Fibroblast of lung (primary cell): ENCODE measurements at regions not wholly inside any gene's neighbourhood (a gene's known extent, or its start where the extent isn't known, plus 50 kb on each side); places are given as distances from the start of the nearest gene placed in this dataset.

ENCODE experiments used
- DNase-seq, 2 donors: peaks; one replicate each; pipeline versions ENCODE4 v3.0.0 to v3.0.0-alpha.2; 2010; ENCODE audit warnings: low read depth in 2 of 2
- H2AFZ ChIP-seq: 2 replicates; pipeline ENCODE4 v1.5.1; 2012; ENCODE audit warnings: low read length, control low read depth, inconsistent platforms
- H3K27ac ChIP-seq: 2 replicates; pipeline ENCODE4 v1.5.1; 2011; ENCODE audit warnings: low read length, control low read depth; ENCODE audit not compliant: insufficient read depth
- H3K27me3 ChIP-seq: 2 replicates; pipeline ENCODE4 v1.5.1; 2011; ENCODE audit warnings: mild to moderate bottlenecking, low read length; ENCODE audit not compliant: control insufficient read depth, insufficient read depth
- H3K36me3 ChIP-seq: 2 replicates; pipeline ENCODE4 v1.5.1; 2011; ENCODE audit warnings: low read length; ENCODE audit not compliant: control insufficient read depth, insufficient read depth
- H3K4me1 ChIP-seq: 2 replicates; pipeline ENCODE4 v1.5.1; 2011; ENCODE audit warnings: low read length; ENCODE audit not compliant: control insufficient read depth, insufficient read depth; ENCODE audit errors: extremely low read depth
- H3K4me2 ChIP-seq: 2 replicates; pipeline ENCODE4 v1.5.1; 2011; ENCODE audit warnings: low read length, control low read depth; ENCODE audit not compliant: insufficient read depth; ENCODE audit errors: extremely low read depth
- H3K4me3 ChIP-seq, 4 experiments: fragments of 200-600 bp in 1 of 4; sonication (generic) in 1 of 4; replicated peaks in 1 of 4; 2 replicates each; pipeline ENCODE4 v1.5.1; 2011 to 2016; ENCODE audit warnings: low read length in 4 of 4, low read depth in 3 of 4, mild to moderate bottlenecking in 3 of 4, control low read depth in 2 of 4, inconsistent platforms in 1 of 4, mixed read lengths in 1 of 4; ENCODE audit not compliant: insufficient read depth in 1 of 4; ENCODE audit errors: control extremely low read depth in 1 of 4
- H3K79me2 ChIP-seq: 2 replicates; pipeline ENCODE4 v1.5.1; 2012; ENCODE audit warnings: mild to moderate bottlenecking, low read length, inconsistent platforms; ENCODE audit not compliant: control insufficient read depth, insufficient read depth
- H3K9ac ChIP-seq: 2 replicates; pipeline ENCODE4 v1.5.1; 2011; ENCODE audit warnings: mild to moderate bottlenecking, low read length, control low read depth; ENCODE audit not compliant: insufficient read depth
- H3K9me3 ChIP-seq: 2 replicates; pipeline ENCODE4 v1.5.1; 2012; ENCODE audit warnings: low read depth, low read length; ENCODE audit not compliant: control insufficient read depth, insufficient read depth
- H4K20me1 ChIP-seq: 2 replicates; pipeline ENCODE4 v1.5.1; 2011; ENCODE audit warnings: low read length; ENCODE audit not compliant: control insufficient read depth, insufficient read depth; ENCODE audit errors: extremely low read depth
- CTCF ChIP-seq, 2 donors: IDR thresholded peaks in 1 of 2; conservative IDR thresholded peaks in 1 of 2; 1 replicate in 1 of 2; 2 replicates in 1 of 2; pipeline ENCODE4 v1.5.1; 2011 to 2012; ENCODE audit warnings: low read length in 2 of 2, control low read depth in 1 of 2, inconsistent platforms in 1 of 2, low read depth in 1 of 2, mild to moderate bottlenecking in 1 of 2
- EZH2 ChIP-seq: IDR thresholded peaks from 2 replicates; pipeline ENCODE4 v1.5.1; 2012; ENCODE audit warnings: low read length, control low read depth, mild to moderate bottlenecking; ENCODE audit errors: missing control alignments

DNA sequence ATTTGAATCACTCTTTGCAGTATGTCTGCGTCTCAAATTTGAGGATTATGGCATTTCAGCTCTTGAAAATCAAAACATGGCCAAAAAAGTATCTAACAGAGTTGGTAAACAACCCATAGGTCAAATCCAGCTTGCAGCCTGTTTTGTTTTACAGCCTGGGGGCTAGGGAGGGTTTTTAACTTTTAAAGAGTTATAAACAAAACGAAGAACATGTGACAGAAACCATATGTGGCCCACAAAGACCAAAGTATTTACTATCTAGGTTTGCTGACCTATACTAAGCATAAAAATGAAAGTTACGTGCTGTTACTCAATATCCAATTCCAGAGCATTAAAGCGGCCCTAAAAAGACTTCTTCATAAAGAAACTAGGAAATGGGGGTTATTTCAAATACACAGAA is 55.5 kb upstream of the STARD3NL start:
- H3K79me2 ChIP-seq = no peaks in the 10 kb centered on the region
- H3K9me3 ChIP-seq = no peaks in the 10 kb centered on the region
- H3K4me3 ChIP-seq = no peak overlapping the region
- no peaks in the 10 kb centered on the region for H3K4me1 ChIP-seq
- TF ChIP-seq CTCF (conservative IDR thresholded peaks at IDR 0.05 in 1 of 2, IDR thresholded peaks at IDR 0.05 in 1 of 2; ENCODE audit: low read depth in 1 of 2, low read length in 2 of 2) (no peak), EZH2 (no peak)
- no peaks in the 10 kb centered on the region for H4K20me1 ChIP-seq
- H3K27me3 ChIP-seq = no peaks in the 10 kb centered on the region
- no peak overlapping the region for H3K27ac ChIP-seq
- no peak overlapping the region for H3K9ac ChIP-seq
- no peak overlapping the region for H2AFZ ChIP-seq
- H3K4me2 ChIP-seq = no peak overlapping the region
- DNase-seq = no peak
- H3K36me3 ChIP-seq = no peaks in the 10 kb centered on the region

GRCh38 chr7:38123494-38123893 is 54.6 kb upstream of the STARD3NL start:
- no peak overlapping the region for H3K4me3 ChIP-seq
- H3K9me3 ChIP-seq = no peaks in the 10 kb centered on the region

More at GRCh38 chr7:38123494-38123893, 54.6 kb upstream of the STARD3NL start:
- H3K4me1 ChIP-seq = no peaks in the 10 kb centered on the region
- no peak for DNase-seq
- no peaks in the 10 kb centered on the region for H3K79me2 ChIP-seq
- H3K36me3 ChIP-seq = no peaks in the 10 kb centered on the region
- H3K27ac ChIP-seq = no peak overlapping the region
- H4K20me1 ChIP-seq = no peaks in the 10 kb centered on the region
- no peaks in the 10 kb centered on the region for H3K27me3 ChIP-seq
- TF ChIP-seq CTCF (conservative IDR thresholded peaks at IDR 0.05 in 1 of 2, IDR thresholded peaks at IDR 0.05 in 1 of 2; ENCODE audit: low read depth in 1 of 2, low read length in 2 of 2) (no peak), EZH2 (no peak)
- H3K9ac ChIP-seq = no peak overlapping the region
- H2AFZ ChIP-seq = no peak overlapping the region
- no peak overlapping the region for H3K4me2 ChIP-seq
